HL-60 (cell line): ENCODE measurements at regions not wholly inside any gene's neighbourhood (a gene's known extent, or its start where the extent isn't known, plus 50 kb on each side); places are given as distances from the start of the nearest gene placed in this dataset.

Source experiments
- DNase-seq, 2 experiments: peaks; one replicate each; pipeline ENCODE4 v3.0.0-alpha.2; 2010 to 2020; ENCODE audit warnings: low read depth in 1 of 2, low spot score in 1 of 2
- H3K27ac ChIP-seq: fragments of 250-450 bp; sonication (Bioruptor Pico); replicated peaks from 2 replicates; pipeline ENCODE4 v1.5.1; 2020; ENCODE audit warnings: mild to moderate bottlenecking, moderate library complexity
- H3K27me3 ChIP-seq: fragments of 250-450 bp; sonication (Bioruptor Pico); 2 replicates; pipeline ENCODE4 v1.5.1; 2021; ENCODE audit warnings: mild to moderate bottlenecking, moderate library complexity; ENCODE audit not compliant: insufficient read depth, poor library complexity, severe bottlenecking
- H3K4me3 ChIP-seq: replicated peaks from 2 replicates; pipeline ENCODE4 v1.5.1; 2011; ENCODE audit warnings: mild to moderate bottlenecking, control low read depth, low read length; ENCODE audit not compliant: insufficient read depth
- GABPA ChIP-seq: IDR thresholded peaks from 2 replicates; pipeline ENCODE4 v1.6.1; 2012; ENCODE audit warnings: low read depth
- POLR2AphosphoS5 ChIP-seq: IDR thresholded peaks from 2 replicates; pipeline ENCODE4 v1.6.1; 2012; ENCODE audit warnings: low read depth
- SPI1 ChIP-seq: IDR thresholded peaks from 2 replicates; pipeline ENCODE4 v1.6.1; 2012; ENCODE audit warnings: low read depth, mild to moderate bottlenecking, borderline replicate concordance
- TF ChIP-seq, protein P1 (sequence below): IDR thresholded peaks from one replicate; pipeline ENCODE4 v1.5.1; 2011; ENCODE audit warnings: low read length, control low read depth, inconsistent platforms; ENCODE audit not compliant: insufficient read depth
- TF ChIP-seq, protein P2 (sequence below): IDR thresholded peaks from 2 replicates; pipeline ENCODE4 v1.6.1; 2012; ENCODE audit warnings: low read depth; ENCODE audit not compliant: insufficient replicate concordance

DNA sequence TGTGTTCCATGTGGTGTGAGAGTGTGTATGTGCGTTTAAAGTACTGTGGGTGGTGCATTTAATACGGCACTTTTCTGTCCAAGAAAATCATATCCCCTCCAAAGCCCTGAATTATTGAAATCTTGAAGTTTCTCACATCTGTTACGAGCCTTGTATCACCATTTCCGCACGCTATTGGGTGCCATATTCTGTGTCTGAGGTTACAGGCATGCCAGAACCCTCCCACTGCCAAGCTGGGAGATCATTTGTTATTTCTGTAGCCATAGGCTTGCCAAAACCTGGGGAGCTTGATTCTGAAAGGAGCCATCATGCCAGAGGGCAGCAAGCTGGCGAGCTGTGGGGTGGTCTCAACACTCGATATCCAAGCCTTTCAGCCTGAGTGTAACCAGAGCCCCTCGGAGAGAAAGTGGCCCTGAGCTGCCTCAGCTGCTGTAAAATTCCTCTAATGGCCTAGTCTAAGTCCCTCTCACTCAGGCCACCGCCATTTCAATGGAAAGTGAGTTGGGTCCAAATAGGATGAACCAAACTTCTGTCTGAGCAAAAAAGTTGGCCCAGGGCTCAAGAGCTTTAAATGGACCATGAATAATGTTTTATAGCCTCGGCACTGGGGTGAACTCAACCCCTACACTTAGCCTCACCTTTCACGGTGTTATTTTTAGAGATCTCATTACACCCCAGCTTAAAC lies 298.4 kb upstream of the DUSP10 start:
- Histone ChIP-seq H3K27me3 (no peaks in the 10 kb centered on the region), H3K4me3 (no peak overlapping the region), H3K27ac (no peak overlapping the region)
- DNase-seq = no peak
- TF ChIP-seq, protein P1, sequence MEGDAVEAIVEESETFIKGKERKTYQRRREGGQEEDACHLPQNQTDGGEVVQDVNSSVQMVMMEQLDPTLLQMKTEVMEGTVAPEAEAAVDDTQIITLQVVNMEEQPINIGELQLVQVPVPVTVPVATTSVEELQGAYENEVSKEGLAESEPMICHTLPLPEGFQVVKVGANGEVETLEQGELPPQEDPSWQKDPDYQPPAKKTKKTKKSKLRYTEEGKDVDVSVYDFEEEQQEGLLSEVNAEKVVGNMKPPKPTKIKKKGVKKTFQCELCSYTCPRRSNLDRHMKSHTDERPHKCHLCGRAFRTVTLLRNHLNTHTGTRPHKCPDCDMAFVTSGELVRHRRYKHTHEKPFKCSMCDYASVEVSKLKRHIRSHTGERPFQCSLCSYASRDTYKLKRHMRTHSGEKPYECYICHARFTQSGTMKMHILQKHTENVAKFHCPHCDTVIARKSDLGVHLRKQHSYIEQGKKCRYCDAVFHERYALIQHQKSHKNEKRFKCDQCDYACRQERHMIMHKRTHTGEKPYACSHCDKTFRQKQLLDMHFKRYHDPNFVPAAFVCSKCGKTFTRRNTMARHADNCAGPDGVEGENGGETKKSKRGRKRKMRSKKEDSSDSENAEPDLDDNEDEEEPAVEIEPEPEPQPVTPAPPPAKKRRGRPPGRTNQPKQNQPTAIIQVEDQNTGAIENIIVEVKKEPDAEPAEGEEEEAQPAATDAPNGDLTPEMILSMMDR = no peak
- TF ChIP-seq, protein P2, sequence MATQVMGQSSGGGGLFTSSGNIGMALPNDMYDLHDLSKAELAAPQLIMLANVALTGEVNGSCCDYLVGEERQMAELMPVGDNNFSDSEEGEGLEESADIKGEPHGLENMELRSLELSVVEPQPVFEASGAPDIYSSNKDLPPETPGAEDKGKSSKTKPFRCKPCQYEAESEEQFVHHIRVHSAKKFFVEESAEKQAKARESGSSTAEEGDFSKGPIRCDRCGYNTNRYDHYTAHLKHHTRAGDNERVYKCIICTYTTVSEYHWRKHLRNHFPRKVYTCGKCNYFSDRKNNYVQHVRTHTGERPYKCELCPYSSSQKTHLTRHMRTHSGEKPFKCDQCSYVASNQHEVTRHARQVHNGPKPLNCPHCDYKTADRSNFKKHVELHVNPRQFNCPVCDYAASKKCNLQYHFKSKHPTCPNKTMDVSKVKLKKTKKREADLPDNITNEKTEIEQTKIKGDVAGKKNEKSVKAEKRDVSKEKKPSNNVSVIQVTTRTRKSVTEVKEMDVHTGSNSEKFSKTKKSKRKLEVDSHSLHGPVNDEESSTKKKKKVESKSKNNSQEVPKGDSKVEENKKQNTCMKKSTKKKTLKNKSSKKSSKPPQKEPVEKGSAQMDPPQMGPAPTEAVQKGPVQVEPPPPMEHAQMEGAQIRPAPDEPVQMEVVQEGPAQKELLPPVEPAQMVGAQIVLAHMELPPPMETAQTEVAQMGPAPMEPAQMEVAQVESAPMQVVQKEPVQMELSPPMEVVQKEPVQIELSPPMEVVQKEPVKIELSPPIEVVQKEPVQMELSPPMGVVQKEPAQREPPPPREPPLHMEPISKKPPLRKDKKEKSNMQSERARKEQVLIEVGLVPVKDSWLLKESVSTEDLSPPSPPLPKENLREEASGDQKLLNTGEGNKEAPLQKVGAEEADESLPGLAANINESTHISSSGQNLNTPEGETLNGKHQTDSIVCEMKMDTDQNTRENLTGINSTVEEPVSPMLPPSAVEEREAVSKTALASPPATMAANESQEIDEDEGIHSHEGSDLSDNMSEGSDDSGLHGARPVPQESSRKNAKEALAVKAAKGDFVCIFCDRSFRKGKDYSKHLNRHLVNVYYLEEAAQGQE = no peak
- no peak for TF ChIP-seq SPI1
- TF ChIP-seq GABPA = no peak
- no peak for TF ChIP-seq POLR2AphosphoS5

DNA sequence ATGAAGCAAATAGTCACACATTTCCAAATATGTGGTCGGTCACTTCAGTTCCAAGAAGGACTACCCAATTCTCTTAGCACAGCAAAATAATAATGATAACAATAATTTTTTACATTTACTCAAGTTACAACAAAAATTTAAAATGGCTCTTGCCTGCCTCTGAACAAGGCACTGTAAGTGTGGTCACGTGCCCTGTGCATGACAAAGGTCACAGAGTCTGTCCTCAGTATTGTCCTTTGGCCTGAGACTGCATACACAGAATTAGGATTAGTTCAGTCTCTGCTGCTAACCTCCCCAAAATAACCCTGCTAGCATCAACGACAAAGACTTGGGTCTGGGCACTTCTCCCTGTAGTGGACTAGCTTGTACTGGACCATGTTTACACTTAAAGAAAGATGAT lies 297.1 kb upstream of the DUSP10 start:
- Histone ChIP-seq H3K27me3 (no peaks in the 10 kb centered on the region), H3K4me3 (no peak overlapping the region), H3K27ac (no peak overlapping the region)
- no peak for DNase-seq
- TF ChIP-seq, protein P2 = no peak
- no peak for TF ChIP-seq SPI1

DNA sequence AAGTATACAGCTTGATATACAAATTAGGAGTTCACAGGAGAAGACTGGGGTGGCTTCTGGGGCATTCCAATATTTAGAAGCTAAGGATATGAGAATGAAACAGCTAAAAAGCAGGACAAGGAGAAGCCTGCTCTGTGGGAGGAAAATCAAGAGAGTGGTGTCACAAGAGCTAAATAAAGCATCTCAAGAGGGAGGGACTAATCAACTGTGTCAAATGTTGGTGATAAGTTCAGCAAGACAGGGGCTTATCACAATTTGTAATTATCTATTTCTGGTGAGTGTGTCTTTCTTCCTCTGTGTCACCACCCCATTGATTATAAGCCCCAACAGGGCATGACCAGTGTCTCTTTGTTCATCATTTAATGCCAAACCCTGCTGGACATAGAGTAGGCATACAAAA lies 295.8 kb upstream of the DUSP10 start:
- TF ChIP-seq POLR2AphosphoS5 = no peak
- no peak for TF ChIP-seq SPI1
- TF ChIP-seq, protein P2 = no peak
- TF ChIP-seq, protein P1 = no peak
- no peak for TF ChIP-seq GABPA
- no peak for DNase-seq
- Histone ChIP-seq H3K4me3 (no peak overlapping the region), H3K27me3 (no peaks in the 10 kb centered on the region), H3K27ac (no peak overlapping the region)
